GM21717 (cell line): ENCODE measurements at regions not wholly inside any gene's neighbourhood (a gene's known extent, or its start where the extent isn't known, plus 50 kb on each side); places are given as distances from the start of the nearest gene placed in this dataset.

Experiments
- ATAC-seq: cut with Tn5 transposase; IDR thresholded peaks from one replicate; pipeline ENCODE4 v1.9.1; 2021; ENCODE audit warnings: mild to moderate bottlenecking, moderate library complexity; ENCODE audit not compliant: unreplicated experiment

DNA sequence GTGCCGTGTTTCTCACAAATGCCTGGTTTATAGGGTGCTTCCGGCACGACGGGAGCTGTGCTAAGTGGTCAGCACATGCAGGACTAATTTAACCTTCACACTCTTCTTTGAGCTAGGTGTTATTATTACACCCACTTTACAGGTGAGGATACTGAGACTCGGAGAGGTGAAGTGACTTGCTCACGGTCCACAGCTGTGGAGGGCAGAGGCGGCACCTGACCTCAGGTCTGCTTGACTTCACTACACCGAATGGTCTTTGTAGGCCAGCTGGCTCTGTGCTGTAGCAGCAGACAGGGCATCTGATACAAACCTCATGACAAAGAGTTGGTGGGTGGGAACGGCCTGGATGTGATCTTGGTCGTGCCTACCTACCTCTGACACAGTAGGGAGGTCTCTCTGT lies 102.0 kb upstream of the BOD1 start:
- no peak for ATAC-seq

DNA sequence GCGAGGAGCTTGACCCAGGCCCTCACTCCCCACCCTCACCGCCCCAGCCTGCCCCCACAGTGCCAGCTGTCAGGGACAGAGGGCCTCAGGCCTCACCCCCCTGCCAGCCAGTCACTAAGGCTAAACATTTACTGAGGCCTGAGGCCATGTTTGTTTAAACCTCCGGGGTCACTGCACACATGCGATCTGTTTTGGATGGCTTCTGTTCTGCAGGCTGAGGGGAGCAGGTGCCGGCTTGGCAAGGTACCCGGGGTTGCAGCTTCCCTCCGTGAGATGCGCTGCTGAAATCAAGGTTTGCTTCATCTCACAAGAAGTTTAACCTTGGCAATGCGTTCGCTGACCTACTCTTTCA lies 103.3 kb upstream of the BOD1 start:
- no peak for ATAC-seq

DNA sequence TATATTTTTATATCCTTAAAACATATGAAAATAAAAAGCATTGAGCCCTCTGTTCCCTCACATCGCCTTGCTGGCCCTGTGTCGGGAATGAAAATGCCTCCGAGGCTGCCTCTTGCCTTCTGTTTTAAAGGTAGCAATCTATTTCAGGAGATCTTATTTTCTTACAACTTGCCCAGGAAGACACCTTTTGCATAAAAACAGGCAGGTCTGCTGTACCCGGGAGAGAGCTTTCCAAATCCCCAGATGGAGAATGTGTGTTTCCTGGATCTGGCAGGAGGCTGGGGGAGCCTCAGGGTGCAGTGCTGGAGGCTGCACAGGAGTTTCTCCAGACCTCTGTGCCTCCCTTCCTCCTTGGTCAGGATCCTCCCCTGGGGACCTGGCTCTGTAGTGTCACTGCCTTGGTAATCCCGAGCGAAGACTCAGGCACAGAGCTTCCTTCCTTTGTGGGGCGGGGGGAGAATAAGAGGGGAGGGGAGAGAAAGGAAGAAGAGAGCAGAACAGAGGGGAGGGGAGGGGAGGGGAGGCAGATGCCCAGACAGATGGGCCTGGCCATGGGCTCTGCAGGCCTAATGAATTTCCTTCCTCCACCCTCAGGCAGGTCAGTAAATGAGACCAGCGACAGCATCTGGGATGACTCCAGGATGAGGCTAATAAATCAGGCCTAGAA lies 104.0 kb upstream of the BOD1 start:
- ATAC-seq, result no peak

DNA sequence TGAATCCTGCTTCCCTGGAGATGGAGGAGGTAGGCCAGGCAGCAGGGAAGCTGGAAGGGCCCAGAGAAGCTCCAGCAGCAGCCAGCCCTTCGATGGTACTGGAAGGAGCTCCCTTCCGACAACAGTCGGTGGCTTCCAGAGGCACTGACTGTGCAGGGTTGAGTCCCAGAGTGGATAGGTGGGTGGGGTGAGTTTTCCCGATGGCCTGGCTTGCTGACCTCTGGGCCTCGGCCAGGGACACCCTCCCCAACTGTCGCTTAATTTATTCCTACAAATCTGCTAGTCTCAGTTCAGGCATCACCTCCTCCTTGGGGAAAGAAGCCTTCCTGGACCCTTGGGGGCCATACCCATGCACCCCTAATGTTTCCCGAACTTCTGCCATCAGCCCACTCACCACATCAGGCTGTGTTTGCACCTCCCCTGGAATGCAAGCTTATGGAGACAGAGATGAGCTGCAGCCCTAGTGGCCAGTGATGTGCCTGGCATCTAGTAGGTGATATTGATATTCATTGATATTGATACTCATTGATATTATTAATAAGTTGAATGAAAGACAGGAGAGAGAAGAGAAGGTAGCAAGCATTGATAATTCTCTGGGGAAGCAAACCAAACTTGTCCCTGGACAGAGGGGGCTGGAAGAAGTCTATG lies 104.6 kb upstream of the BOD1 start:
- ATAC-seq, result no peak

DNA sequence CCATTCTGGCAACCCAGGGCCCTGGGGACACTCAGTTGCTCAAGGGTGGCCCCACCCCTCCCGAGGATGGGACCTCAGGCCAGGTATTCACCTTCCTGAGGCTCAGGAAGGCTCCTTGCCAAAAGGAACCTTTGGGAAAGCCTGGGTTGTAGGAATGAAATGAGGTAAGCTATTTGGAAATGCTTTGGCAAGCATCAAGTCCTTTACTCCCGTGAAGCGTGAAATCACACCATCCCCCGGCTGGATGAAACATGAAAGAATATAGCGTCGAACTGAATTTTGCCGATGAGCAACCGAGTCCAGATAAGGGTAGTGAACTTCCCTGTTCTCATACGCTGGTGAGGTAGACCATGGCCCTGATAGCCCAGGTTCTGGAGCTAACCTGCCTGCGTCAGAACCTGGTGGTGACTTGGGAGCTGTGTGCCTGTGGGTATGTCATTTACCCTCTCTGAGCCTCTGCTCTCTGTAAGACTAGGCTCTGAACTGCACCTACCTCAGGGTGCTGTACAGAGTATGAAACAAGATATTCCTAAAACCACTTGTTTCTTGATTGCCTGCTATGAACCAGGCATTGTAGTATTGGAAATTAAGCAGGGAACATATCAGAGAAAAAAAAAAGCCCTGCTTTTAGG lies 105.3 kb upstream of the BOD1 start:
- ATAC-seq, result no peak

DNA sequence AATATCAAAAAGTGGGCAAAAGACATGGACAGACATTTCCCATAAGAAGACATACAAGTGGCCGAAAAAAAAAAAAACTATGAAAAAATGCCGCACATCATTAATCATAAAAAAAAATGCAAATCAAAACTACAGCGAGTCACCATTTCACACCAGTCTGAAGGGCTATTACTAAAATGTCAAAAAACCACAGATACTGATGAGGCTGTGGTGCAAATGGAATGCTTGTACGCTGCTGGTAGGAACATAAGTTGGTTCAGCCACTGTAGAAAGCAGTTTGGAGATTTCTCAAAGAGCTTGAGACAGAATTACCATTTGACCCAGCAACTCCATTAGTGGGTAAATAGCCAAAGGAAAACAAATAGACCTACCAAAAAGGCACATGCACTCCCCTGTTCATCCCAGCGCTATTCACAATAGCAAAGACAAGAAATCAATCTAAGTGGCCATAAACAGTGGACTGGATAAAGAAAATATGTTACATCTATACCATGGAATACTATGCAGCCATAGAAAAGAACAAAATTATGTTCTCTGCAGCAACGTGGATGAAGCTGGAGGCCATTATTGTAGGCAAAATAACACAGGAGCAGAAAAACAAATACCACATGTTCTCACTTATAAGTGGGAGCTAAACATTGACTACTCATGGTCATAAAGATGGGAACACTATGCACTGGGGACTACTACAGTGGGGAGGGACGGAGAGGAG lies 110.6 kb upstream of the BOD1 start:
- no peak for ATAC-seq

DNA sequence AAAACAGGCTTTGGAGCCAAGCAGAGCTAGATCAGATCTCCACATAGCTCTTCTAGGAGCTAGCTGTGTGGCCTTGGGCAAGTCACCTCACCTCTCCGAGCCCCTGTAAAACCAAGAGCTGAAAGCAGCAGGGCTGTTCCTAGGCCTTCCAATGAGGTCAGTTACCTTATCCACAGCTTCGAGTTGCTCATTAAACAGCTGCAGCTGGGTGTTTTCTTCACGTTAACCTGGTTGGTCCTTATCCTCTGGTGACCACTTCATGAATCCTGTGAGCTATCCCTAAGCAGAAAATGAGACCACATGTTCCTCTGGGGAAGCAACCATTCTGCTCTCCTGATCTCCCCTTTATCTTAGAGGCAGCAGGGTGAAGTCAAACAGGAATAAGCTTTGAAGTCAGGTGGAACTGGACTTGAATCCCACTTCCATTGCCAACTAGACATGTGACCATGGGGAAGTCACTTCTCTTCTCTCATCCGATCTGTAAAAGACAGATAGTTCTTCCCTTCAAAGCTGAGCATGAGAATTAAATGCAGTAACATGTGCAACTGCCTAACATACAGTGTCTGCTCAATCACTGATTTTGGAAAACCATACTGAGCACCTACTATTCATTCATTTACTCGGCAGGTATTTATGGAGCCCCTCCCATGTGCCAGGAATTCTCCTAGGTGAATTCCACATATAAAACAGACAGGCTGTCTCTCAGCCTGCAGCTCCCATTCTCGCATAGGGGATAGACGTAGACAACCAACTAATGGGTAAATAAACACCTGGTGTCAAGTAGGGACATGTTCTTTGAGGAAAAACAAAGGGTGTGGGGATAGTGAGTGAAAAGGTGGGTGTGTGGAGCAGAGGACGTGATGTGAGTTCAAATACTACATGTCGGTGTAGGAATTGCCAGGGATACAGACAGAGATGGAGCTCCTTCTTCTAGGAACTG lies 111.7 kb upstream of the BOD1 start:
- ATAC-seq, result no peak

DNA sequence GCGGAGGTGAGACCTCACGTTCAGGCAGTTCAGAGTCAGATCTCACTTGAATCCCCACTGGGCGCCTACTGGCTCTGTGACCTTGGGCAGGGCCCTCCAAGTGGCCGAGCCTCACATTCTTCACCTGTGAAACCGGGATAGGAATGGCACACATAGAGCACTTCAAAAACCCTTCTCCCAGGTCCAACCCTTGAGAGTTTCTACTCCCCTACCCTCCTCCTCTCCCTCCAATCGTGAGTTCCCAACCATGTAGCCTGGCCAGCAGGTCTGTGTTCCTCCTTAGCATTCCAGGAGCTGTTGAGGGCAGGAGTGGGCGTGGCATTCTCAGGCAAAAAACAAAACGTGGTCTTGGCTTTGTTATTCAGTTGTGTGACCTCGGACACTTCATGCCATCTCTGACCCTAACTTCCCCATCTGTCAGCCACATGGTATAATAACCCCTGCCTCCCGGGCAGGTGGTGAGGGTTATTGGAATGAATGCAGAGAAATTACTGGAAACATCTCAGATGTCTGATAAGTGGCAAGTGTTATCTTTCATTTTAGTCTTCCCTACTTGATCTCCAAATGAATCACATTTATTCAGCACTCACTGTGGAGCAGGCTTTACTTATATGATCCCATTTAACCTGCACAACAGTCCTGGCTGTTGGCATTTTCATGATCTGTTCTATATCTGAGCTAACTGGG lies 112.8 kb upstream of the BOD1 start:
- ATAC-seq, result no peak

DNA sequence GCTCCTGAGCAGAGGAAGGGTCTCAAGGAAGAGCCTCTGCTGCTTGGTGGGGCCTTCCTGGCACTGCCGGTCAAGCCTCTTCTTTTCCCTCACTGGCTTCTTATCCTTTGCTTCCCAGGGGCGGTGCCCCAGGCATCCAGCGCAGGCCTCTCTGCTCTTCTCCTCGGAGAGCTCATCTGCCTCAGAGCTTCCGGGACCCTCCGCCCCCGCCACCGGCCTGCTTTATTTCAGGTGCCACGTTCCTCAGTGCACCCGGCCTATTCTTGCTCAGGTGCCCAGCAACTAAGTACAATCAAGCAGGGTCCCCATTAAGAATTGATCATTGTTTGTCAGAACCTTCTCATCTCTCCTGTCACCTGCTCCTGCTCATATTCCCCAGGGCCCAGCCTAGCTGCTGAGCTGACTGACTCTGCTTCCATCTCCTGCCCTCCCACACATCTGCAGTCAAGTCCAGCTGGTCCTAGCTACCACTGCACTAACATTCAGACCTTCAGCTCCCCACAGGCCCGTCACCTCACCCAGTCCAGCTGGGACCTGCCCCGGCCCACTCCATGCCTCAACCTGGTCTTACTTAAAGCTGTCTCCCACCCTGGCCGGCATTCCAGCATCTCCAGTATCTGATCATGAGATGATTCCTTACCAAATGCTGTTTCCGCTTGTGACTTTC lies 114.3 kb upstream of the BOD1 start:
- no peak for ATAC-seq

DNA sequence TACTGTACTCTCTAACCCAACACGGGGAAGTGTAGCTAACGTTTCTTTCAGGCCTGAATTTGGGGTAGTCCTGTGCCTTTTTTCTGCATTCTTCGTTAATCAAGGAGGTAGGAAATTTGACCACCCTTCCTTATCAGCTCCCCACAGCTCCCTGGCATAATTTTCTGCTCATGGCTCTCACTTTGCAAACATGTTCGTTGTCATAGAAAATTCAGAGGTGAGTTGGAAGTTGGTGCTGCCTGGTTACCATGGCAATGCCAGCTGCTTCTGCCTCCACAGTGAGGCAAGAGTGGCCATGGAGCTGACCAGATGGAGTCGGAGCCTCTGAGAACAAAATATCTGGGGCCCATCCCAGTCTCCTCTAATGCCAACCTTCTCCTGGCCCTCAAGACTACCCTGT lies 116.6 kb upstream of the BOD1 start:
- ATAC-seq, result no peak

DNA sequence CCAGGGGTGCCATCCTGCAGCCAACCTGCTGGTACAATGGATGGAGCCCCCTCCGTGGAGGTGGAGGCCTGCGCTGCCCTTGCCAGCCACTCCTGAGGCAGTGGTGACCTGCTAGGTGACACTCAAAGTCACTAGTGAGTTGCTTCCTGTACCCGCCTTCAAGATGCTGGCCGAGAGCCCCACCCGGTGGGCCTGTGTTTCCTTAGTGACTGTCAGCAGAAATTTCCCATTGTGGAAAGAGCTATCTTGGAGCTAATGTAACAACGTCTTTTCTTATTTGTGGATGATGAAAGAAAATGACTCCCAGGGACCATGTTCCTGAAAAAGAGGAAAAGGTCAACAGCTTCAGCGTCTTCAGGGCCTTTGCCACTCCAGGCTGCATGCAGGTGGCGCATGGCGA lies 117.0 kb upstream of the BOD1 start:
- no peak for ATAC-seq

DNA sequence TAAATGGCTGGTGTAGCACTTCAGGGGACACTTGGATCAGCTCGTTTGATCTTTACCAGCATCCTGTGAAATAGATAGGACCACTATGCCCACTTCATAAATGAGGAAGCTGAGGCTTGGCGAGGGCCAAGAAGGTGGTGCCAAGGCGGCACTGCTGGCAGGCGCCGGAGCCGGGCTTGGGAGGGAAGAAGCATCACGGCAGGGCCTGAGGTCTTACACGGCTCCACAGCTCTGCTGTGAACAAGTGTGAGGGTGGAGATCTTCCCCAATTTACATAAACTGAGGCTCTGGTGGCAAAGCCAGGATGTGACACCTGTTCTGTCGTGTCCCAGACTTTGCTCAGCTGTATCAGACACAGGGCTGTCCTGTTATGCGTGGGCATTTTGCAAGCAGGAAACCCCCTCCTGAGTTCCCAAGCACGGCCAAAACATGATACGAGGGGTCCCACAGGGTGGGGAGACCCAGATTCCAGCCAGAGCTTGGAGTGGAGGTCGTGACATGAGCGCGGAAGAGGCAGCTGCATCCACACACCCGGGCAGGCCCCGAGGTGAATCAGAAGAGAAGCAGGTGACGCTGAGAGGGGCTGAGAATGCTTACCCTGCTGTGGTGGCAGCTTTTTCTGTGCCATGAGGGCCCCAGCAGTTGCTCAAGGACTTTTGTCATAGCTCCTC lies 117.5 kb upstream of the BOD1 start:
- peak; percentile 65 for ATAC-seq

DNA sequence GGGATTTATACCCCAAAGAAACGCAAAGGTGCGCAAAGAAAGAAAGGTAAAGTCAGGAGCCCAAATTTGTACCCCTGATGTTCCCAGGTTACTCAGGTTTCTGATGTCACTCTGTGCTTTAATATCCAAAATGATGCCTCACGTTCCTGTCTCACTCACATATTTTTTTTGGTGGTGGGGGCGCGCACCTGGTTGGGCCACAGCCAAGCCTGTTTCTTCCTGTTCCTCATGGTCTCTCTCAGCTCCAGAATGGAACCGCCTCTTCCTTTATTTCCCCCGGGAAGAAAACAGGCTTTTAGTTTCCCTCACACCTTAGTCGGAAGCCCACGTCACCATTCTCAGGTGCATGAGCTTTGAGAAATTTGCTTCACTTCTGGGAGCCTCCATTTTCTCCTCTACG lies 118.3 kb upstream of the BOD1 start:
- no peak for ATAC-seq

DNA sequence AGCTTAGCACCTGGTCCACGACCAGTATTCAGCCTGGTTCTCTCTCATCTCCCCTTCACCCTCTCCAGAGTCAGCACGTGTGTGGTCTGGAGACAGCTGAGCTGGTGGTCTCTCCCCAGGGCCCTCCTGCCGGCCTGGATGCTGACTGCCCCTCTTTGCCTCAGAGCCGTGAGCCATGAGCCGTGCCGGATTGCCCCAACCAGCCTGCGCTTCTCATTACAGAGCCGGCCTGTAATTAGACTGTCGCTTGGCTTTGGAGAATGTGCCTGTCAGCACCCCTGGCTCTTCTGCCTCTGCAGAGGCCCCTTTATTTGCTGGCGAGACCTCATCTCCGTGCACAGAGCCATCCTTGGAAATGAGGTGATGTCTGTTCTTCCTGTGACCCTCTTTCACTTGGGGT lies 118.7 kb upstream of the BOD1 start:
- no peak for ATAC-seq

DNA sequence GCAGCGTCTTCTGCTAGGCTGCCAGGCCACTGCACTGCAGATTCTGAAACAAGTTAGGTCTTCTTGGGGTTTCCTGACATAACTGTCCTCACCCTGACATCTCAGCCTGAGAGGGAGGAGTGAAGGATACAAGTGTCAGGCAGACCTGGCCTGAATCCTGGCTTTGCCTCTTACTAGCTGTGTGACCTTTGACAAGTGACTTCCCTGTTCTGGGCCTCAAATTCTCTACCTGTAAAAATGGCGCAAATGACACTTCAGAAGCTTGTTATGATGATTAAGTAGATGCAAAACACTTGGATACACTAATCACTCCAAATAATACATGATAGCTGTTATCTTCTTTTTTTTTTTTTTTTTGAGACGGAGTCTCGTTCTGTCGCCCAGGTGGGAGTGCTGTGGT lies 119.2 kb upstream of the BOD1 start:
- no peak for ATAC-seq

DNA sequence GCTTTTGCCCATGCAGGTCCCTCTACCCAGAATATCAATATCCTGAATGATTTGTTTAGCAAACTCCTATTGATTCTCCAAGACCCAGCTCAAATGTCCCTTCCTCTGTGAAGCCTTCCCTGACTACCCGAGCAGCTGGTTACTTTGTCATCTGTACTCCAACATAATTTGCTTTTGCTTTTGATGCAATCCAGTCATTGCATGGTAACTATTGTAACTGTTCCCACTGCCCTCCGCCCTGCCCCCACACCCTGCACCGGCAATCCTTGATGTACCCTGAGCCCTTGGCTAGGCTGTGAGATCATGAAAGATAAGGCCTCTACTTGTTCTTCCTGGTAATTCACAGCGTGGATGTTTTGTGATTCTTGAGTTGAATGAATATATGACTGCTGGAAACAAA lies 119.9 kb upstream of the BOD1 start:
- ATAC-seq, result no peak

DNA sequence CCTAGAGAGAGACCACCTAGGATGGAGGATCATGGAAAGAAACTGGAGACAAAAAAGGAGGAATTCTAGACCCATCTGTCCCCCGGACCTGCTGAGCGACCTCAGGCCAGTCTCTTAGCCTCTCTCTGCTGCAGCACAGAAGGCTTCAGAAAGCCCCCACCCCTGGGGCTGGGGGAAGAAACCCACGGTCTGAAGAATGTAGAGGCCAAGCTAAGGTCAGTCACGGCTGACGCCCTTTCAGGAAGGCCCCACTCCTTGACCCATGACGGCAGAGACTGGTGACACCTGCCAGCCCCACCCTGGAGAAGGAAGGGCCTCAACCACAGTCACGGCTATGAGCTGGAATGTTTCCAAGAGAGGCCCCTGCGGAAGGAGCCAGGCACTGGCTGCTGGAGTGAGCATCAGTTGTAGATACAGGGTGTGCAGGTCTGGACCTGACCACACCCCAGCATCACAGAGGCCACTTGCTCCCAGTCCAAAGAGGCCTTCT lies 120.5 kb upstream of the BOD1 start:
- peak; percentile 67 for ATAC-seq

DNA sequence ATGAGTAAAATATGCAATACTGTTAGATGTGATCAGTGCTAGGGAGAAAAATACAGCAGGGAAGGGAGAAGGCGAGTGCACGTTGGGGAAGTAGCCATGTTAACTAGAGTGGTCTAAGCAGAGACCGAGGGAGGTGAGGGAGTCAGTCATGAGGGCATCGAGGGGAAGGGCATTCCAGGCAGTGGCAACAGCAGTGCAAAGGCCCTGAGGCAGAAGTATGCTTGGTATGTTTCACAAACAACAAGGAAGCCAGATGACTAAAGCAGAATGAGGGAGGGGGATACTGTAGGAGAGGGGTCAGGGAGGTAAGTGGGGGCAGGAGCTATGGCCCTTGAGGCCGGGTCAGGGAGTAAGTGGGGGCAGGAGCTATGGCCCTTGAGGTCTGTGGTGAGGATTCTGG lies 123.3 kb upstream of the BOD1 start:
- no peak for ATAC-seq

DNA sequence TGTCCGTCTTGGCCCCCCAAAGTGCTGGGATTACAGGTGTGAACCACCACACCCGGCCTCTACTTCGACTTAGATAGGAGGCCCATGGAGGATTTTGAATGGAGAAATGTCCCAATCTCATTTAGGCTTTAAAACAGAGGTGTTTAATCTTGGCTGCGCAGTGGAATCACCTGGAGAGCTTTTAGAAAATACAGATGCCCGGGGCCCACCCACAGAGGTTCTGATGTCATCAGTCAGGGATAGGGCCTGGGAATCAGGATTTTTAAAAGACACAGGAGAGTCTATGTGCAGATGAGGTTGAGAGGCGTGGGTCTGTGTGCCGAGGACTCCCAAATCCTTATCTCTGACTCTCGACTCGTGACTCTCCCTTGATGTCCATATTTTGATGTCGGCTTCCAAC lies 124.0 kb upstream of the BOD1 start:
- no peak for ATAC-seq
